ENCODE measurements at regions not wholly inside any gene's neighbourhood (a gene's known extent, or its start where the extent isn't known, plus 50 kb on each side); places are given as distances from the start of the nearest gene placed in this dataset.

DNA sequence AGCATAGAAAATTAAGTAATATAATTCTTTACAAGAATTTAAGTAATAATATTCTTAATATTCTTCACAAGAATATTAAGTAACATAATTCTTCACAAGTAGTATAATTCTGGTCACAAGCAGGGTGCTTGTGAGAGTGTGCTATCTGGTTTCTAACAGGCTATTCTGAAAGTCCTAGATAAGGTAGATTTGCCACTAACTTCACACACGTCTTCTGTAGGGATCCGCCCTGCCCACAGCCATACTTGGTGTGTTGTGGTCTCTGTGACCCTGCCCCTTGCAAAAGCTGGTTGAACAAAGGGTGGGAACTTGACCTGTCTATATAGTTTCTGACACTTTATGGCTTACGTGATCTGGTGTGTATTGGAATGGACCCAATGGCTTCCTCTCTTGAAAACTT, 253.4 kb upstream of the MDFIC2 start:
- no peak for TF ChIP-seq EZH2phosphoT487 (IDR thresholded peaks at IDR 0.05; ENCODE audit: borderline replicate concordance, low read length)
- TF ChIP-seq, protein P1, sequence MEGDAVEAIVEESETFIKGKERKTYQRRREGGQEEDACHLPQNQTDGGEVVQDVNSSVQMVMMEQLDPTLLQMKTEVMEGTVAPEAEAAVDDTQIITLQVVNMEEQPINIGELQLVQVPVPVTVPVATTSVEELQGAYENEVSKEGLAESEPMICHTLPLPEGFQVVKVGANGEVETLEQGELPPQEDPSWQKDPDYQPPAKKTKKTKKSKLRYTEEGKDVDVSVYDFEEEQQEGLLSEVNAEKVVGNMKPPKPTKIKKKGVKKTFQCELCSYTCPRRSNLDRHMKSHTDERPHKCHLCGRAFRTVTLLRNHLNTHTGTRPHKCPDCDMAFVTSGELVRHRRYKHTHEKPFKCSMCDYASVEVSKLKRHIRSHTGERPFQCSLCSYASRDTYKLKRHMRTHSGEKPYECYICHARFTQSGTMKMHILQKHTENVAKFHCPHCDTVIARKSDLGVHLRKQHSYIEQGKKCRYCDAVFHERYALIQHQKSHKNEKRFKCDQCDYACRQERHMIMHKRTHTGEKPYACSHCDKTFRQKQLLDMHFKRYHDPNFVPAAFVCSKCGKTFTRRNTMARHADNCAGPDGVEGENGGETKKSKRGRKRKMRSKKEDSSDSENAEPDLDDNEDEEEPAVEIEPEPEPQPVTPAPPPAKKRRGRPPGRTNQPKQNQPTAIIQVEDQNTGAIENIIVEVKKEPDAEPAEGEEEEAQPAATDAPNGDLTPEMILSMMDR (IDR thresholded peaks at IDR 0.05; ENCODE audit: low read depth, low read length, poor library complexity, severe bottlenecking) = no peak

All from DOHH2 (cell line).